Muscle layer of duodenum (tissue), 2 donors: ENCODE measurements at regions not wholly inside any gene's neighbourhood (a gene's known extent, or its start where the extent isn't known, plus 50 kb on each side); places are given as distances from the start of the nearest gene placed in this dataset.

Experiments used
- H3K27ac ChIP-seq: one replicate; pipeline ENCODE4 v1.7.0; 2013; ENCODE audit warnings: mild to moderate bottlenecking, low read length
- H3K27me3 ChIP-seq: one replicate; pipeline ENCODE4 v1.7.0; 2013; ENCODE audit warnings: low read depth, mild to moderate bottlenecking, control low read depth, low read length
- H3K36me3 ChIP-seq, 2 donors: one replicate each; pipeline ENCODE4 v1.7.0; 2013; ENCODE audit warnings: low read length in 2 of 2, control low read depth in 1 of 2, mild to moderate bottlenecking in 1 of 2; ENCODE audit not compliant: insufficient read depth in 2 of 2, control insufficient read depth in 1 of 2
- H3K4me1 ChIP-seq, 2 donors: one replicate each; pipeline ENCODE4 v1.7.0; 2013; ENCODE audit warnings: low read length in 2 of 2, mild to moderate bottlenecking in 2 of 2, control low read depth in 1 of 2, moderate library complexity in 1 of 2; ENCODE audit not compliant: insufficient read depth in 2 of 2, control insufficient read depth in 1 of 2
- H3K4me3 ChIP-seq, 2 donors: one replicate each; pipeline ENCODE4 v1.7.0; 2013; ENCODE audit warnings: low read length in 2 of 2, low read depth in 1 of 2, mild to moderate bottlenecking in 1 of 2
- H3K9me3 ChIP-seq, 2 donors: one replicate each; pipeline ENCODE4 v1.7.0; 2013; ENCODE audit warnings: low read length in 2 of 2, control low read depth in 1 of 2, mild to moderate bottlenecking in 1 of 2; ENCODE audit not compliant: control insufficient read depth in 1 of 2
- donor health status: healthy.

DNA sequence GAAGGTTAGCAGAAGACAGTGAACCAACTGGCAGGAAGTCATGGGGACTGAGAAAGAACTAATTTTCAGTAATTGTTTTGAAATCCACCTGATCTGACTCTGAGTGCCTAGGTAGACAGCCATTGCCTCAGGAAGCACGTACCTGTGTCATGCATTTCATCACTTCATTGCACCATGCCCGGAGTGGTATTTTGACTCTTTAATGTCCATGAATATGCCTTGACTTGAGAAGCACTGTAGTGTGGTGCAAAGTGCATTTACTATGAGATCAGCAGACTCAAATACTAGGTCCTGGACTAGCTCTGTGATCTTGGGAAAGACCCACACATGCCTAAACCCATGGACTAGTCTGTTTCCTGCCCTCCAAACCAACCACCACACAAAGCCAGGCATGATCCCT is 370.9 kb upstream of the MARCKS start:
- H3K9me3 ChIP-seq: no peaks in the 10 kb centered on the region
- H3K27me3 ChIP-seq: no peaks in the 10 kb centered on the region
- H3K27ac ChIP-seq: no peak overlapping the region
- H3K4me1 ChIP-seq: no peaks in the 10 kb centered on the region
- H3K36me3 ChIP-seq: no peaks in the 10 kb centered on the region
- H3K4me3 ChIP-seq: no peak overlapping the region

DNA sequence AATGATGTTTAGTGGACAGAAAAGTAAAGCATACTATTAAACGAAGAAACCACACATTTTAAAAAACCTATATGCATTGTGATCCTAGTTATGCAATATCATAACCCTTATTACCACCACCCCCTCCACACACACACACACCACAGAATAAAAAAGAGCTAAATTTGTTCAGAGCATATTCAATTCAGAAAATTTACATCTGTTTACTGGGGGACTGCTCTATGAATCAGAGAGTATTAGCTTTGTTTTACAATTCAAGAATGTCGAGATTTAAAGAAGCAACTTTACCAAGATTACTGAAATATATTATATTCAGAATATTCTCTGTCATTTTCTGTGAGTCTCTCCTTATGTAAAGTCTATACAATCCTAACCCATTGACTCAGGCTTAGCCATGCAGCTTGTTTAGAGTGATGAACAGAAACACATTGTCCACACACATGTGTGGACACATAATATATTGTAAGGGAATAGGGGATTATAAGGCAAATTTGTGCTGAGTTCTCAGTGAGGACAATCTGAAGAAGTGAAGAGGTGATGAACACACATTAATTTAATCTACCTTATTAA is 369.6 kb upstream of the MARCKS start:
- Histone ChIP-seq H3K27me3 (no peaks in the 10 kb centered on the region), H3K36me3 (no peaks in the 10 kb centered on the region), H3K27ac (no peak overlapping the region), H3K4me3 (no peak overlapping the region), H3K4me1 (no peaks in the 10 kb centered on the region), H3K9me3 (no peaks in the 10 kb centered on the region)

DNA sequence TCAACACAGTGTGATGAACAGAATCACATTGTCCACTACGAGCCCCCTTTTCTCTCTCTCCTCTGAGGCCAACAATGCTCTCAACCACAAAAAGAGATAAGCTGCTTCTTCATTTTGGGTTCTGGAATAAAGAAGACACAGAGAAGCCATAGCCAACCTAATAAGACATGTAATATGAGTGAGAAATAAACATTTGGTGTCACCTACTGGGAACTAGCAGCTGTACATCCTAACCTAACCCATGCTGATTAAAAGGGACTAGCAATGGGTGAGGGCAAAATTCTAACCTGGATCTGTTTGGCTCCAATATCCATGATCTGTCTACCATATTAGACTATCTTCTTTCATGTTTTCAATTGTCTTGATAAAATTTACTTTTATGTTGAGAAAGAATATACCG is 369.1 kb upstream of the MARCKS start:
- H3K36me3 ChIP-seq: no peaks in the 10 kb centered on the region
- H3K27me3 ChIP-seq: no peaks in the 10 kb centered on the region
- H3K4me1 ChIP-seq: no peaks in the 10 kb centered on the region
- no peak overlapping the region for H3K4me3 ChIP-seq
- no peaks in the 10 kb centered on the region for H3K9me3 ChIP-seq
- no peak overlapping the region for H3K27ac ChIP-seq

DNA sequence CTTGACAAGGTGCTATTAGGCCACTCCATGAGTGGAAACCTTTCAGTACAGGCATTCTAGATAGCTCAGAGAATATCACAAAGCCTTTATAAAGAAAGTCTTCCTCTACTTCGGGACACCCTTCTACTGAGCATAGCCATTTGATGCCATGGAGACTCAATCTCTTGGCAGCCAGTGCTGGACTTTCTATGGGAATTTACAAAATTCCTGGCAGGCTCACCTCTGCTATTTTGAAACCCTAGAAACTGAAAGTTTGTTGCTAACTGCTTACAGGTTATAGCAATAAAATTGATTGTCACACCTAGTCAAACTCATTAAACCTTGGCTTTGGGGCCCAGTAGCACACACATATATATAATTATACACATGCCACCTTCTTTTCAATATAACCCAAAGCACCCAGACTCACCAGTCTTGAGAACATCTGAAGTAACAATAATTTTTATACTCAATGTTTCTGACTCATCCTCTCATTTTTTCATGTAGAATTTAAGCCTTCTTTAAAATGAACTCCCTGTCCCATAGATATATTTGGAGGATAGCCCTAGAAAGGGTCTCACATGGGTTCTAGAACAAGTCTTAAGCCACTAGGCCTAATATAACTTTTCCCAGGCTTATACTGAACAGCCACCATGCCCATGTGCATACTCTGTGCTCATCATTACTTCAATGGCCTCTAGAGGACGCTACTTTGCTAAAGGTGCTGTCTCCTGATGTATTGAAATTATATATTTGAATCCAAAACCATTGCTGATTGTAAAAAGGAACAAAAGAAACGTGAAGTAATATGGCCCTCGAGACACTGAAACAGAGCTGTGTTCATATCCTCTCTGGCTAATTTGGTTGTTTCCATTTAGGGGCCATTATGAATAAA is 368.1 kb upstream of the MARCKS start:
- Histone ChIP-seq H3K36me3 (no peaks in the 10 kb centered on the region), H3K27ac (no peak overlapping the region), H3K27me3 (no peaks in the 10 kb centered on the region)

DNA sequence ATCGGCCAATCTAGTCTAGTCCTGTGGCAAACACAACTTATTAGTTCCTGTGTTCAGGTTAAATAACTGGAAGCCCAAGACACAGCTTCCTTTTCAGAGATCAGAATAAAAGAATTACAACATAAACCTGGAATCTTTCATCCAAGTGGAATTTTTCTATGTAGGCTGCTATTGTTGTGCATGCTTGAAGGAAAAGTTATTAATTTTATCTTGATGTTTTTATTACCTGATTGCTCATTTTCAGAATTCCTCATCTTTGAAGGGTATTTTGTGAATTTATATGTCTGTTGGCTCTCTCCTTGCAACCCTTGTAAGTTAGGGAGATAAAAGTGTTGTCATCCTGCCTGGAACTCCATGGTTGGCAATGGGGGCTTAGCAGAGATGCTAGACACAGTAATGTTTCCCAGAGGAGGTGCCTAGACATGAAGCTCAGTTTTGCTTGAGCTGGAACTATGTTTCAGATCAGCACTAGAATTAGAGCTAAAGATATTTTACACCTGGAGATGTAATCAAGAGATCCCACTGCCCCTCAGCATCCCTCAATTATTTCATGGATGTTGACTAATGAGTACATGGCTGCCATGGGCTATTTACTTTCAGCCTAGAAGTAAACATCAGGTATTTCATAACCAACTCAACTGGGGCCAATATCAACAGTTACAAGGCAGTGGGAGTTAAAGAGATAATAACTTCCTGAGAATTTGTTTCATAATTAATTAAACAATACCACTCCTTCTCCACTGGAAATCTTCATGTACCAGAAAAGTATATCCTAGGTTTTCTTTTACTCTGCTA is 367.0 kb upstream of the MARCKS start:
- Histone ChIP-seq H3K4me1 (no peaks in the 10 kb centered on the region), H3K4me3 (no peak overlapping the region), H3K27me3 (no peaks in the 10 kb centered on the region), H3K36me3 (no peaks in the 10 kb centered on the region), H3K27ac (no peak overlapping the region), H3K9me3 (no peaks in the 10 kb centered on the region)

More for the DNA sequence above, 368.1 kb upstream of the MARCKS start:
- Histone ChIP-seq H3K9me3 (no peaks in the 10 kb centered on the region), H3K4me3 (no peak overlapping the region), H3K4me1 (no peaks in the 10 kb centered on the region)

DNA sequence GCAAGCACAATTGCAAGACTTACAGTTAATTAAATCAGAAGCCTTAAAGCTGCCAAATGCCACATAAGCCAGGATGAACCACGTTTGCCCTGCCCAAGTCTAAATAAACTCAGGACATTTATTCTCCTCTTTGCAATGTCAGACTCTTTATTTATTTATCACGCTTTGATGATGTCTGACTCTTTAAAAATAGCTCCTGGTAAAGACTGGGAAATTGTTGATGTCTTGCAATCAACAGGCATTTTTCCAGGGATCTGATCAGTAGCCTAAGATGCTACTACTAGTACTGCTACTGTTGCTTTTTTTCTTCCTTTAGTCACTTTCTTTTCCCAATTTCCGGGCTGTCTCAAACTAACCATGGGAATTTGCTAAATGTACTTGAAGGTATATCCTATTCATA is 365.8 kb upstream of the MARCKS start:
- Histone ChIP-seq H3K27me3 (no peaks in the 10 kb centered on the region), H3K36me3 (no peaks in the 10 kb centered on the region), H3K27ac (no peak overlapping the region), H3K4me1 (no peaks in the 10 kb centered on the region), H3K4me3 (no peak overlapping the region), H3K9me3 (no peaks in the 10 kb centered on the region)

DNA sequence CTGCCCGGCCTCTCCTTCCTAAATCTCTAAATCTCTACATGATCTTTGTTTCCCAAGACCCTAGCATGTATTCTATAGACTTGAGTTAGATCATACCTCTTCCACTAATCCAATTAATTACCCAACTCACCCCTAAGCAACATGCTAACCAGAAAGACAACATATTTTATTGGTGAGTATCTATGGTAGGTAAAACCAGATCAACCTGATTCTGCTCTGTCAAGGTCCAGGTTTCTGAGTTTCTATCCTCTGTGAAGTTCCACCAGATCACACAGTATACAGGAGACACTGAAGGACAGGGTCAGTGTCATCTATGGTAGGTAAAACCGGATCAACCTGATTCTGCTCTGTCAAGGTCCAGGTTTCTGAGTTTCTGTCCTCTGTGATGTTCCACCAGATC is 363.2 kb upstream of the MARCKS start:
- no peak overlapping the region for H3K27ac ChIP-seq

DNA sequence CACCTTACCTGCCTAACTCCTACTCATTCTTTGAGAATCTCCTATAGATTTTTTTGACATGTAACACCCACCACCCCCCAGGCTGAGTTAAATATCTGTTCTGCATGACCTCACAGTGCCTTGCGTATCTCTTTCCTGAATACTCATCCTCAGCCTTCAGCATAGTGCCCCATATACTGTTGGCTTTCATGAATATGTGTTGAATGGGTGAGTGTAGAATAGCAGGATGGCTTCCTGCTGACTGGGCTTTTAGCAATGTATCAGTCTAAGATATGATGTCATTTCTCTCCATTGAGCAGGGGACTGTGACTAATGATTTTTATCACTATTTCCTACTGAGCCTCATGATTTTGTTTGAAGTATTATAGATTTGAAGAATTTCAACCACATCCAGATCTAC is 361.6 kb upstream of the MARCKS start:
- Histone ChIP-seq H3K9me3 (no peaks in the 10 kb centered on the region), H3K27me3 (no peaks in the 10 kb centered on the region), H3K4me1 (no peaks in the 10 kb centered on the region), H3K36me3 (no peaks in the 10 kb centered on the region), H3K27ac (no peak overlapping the region), H3K4me3 (no peak overlapping the region)

More for the DNA sequence above, 363.2 kb upstream of the MARCKS start:
- H3K4me1 ChIP-seq: no peaks in the 10 kb centered on the region
- no peaks in the 10 kb centered on the region for H3K9me3 ChIP-seq
- H3K36me3 ChIP-seq: no peaks in the 10 kb centered on the region
- H3K27me3 ChIP-seq: no peaks in the 10 kb centered on the region
- H3K4me3 ChIP-seq: no peak overlapping the region

DNA sequence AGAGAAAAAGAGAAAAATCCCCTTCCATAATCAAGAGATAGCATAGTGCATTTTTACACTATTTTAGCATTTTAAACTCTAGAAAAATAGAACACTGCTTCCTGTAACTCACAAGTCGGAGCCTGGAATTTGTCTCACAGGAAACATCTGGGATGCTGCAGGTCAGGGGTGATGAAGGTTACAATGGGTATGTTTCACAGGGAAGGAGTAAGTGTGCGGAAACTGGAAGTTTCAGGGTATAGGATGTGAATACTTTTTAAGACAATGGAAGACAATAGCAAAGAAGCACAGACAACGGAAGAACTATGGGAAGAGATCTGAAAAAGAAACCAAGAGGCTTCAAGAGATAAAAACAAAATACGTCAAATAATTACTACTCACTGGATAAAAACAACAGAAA is 361.0 kb upstream of the MARCKS start:
- no peak overlapping the region for H3K27ac ChIP-seq
- H3K27me3 ChIP-seq: no peaks in the 10 kb centered on the region
- no peaks in the 10 kb centered on the region for H3K9me3 ChIP-seq
- no peak overlapping the region for H3K4me3 ChIP-seq
- H3K36me3 ChIP-seq: no peaks in the 10 kb centered on the region
- no peaks in the 10 kb centered on the region for H3K4me1 ChIP-seq

DNA sequence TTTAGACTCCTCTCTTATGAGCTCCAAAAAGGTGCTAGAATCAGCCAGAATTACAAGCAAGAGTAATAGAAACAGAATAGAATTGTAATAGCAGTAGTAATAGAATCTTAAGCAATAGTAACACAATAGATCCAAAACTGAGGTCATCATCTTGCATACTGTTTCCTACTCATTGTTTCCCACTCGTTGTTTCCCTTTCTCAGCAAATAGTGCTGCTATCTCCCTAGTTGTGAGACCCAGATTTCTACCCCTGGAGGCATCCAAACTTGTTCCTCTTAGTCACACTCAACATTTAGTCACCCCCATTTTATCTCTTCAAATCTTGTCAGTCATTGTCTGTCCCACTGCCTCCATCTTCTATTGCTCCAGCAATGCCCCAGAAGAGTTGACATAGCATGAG is 356.9 kb upstream of the MARCKS start:
- Histone ChIP-seq H3K27me3 (no peaks in the 10 kb centered on the region), H3K36me3 (no peaks in the 10 kb centered on the region), H3K4me3 (no peak overlapping the region), H3K27ac (no peak overlapping the region), H3K9me3 (no peaks in the 10 kb centered on the region), H3K4me1 (no peaks in the 10 kb centered on the region)

DNA sequence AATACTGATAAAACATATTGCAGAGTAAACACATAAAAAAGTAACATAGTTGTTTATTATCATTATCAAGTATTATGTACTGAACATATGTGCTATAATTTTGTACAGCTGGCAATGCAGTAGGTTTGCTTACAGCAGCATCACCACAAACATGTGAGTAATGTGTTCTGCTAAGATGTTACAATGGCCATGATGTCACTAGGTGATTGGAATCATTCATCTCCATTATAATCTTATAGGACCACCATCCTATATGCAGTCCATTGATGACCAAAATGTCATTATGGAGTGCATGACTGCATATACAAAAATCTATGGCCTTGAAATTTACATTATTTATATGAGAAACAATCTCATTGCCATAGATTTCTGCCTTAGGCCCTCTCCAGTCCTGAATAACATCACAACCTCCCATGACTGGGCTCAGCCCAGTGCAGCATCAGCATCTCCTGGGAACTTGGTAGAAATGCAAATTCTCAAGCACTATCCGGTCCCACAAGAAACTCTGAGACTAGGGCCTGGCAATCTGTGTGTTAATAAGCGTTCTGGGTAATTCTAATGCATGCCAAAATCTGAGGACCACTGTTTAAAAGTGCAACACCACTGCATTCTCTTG is 352.0 kb upstream of the MARCKS start:
- Histone ChIP-seq H3K36me3 (no peaks in the 10 kb centered on the region), H3K27ac (no peak overlapping the region), H3K9me3 (no peaks in the 10 kb centered on the region), H3K4me3 (no peak overlapping the region), H3K4me1 (no peaks in the 10 kb centered on the region), H3K27me3 (no peaks in the 10 kb centered on the region)
